CD4-positive, alpha-beta T cell treated with Interleukin-21 for 1 hour (primary cell): ENCODE measurements at regions not wholly inside any gene's neighbourhood (a gene's known extent, or its start where the extent isn't known, plus 50 kb on each side); places are given as distances from the start of the nearest gene placed in this dataset.
"Not testable (repeated sequence)": the region's sequence is repeated elsewhere in the genome, so short reads cannot be mapped to it uniquely, and the experiment has no call there.

Source experiments
- DNase-seq: peaks from one replicate; pipeline ENCODE4 v3.0.0-alpha.2; 2020

GRCh38 chr21:35207322-35207721 lies 158.2 kb upstream of the RUNX1 start:
- DNase-seq, result no peak

- DNase-seq, result no peak
Measured at GRCh38 chr21:35206141-35207125, 157.3 kb upstream of the RUNX1 start.

GRCh38 chr21:35204850-35205541 lies 155.9 kb upstream of the RUNX1 start:
- DNase-seq, result peak; percentile 15

- no peak for DNase-seq
Measured at GRCh38 chr21:35204125-35204524, 155.0 kb upstream of the RUNX1 start.

GRCh38 chr21:35203093-35203977 lies 154.2 kb upstream of the RUNX1 start:
- DNase-seq, result no peak

- no peak for DNase-seq
Measured at GRCh38 chr21:35202431-35202830, 153.3 kb upstream of the RUNX1 start.

- no peak for DNase-seq
Measured at GRCh38 chr21:35201799-35202198, 152.7 kb upstream of the RUNX1 start.

GRCh38 chr21:35201288-35201687 lies 152.2 kb upstream of the RUNX1 start:
- no peak for DNase-seq

GRCh38 chr21:35199733-35200015 lies 150.6 kb upstream of the RUNX1 start:
- DNase-seq, result no peak

- no peak for DNase-seq
Measured at GRCh38 chr21:35198982-35199732, 150.1 kb upstream of the RUNX1 start.

- no peak for DNase-seq
Measured at GRCh38 chr21:35198565-35198964, 149.5 kb upstream of the RUNX1 start.

- no peak for DNase-seq
Measured at GRCh38 chr21:35197992-35198431, 148.9 kb upstream of the RUNX1 start.

- no peak for DNase-seq
Measured at GRCh38 chr21:35197191-35197590, 148.1 kb upstream of the RUNX1 start.

- DNase-seq, result no peak
Measured at GRCh38 chr21:35196128-35196527, 147.0 kb upstream of the RUNX1 start.

- no peak for DNase-seq
Measured at GRCh38 chr21:35195232-35195631, 146.1 kb upstream of the RUNX1 start.

- DNase-seq, result no peak
Measured at GRCh38 chr21:35191754-35192153, 142.7 kb upstream of the RUNX1 start.

GRCh38 chr21:35191128-35191527 lies 142.0 kb upstream of the RUNX1 start:
- DNase-seq, result no peak

GRCh38 chr21:35190201-35190701 lies 141.1 kb upstream of the RUNX1 start:
- no peak for DNase-seq

- DNase-seq, result no peak
Measured at GRCh38 chr21:35189077-35189863, 140.2 kb upstream of the RUNX1 start.

GRCh38 chr21:35183389-35183788 lies 134.3 kb upstream of the RUNX1 start:
- not testable (repeated sequence) for DNase-seq

- no peak for DNase-seq
Measured at GRCh38 chr21:35179990-35180540, 131.0 kb upstream of the RUNX1 start.
